ENCODE measurements at regions not wholly inside any gene's neighbourhood (a gene's known extent, or its start where the extent isn't known, plus 50 kb on each side); places are given as distances from the start of the nearest gene placed in this dataset.

- TF ChIP-seq, protein P1, sequence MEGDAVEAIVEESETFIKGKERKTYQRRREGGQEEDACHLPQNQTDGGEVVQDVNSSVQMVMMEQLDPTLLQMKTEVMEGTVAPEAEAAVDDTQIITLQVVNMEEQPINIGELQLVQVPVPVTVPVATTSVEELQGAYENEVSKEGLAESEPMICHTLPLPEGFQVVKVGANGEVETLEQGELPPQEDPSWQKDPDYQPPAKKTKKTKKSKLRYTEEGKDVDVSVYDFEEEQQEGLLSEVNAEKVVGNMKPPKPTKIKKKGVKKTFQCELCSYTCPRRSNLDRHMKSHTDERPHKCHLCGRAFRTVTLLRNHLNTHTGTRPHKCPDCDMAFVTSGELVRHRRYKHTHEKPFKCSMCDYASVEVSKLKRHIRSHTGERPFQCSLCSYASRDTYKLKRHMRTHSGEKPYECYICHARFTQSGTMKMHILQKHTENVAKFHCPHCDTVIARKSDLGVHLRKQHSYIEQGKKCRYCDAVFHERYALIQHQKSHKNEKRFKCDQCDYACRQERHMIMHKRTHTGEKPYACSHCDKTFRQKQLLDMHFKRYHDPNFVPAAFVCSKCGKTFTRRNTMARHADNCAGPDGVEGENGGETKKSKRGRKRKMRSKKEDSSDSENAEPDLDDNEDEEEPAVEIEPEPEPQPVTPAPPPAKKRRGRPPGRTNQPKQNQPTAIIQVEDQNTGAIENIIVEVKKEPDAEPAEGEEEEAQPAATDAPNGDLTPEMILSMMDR (IDR thresholded peaks at IDR 0.05): no peak
- TF ChIP-seq POLR2A (IDR thresholded peaks at IDR 0.05): no peak
Measured at GRCh38 chr1:193916452-193916851, 730.0 kb upstream of the B3GALT2 start.

All from heart left ventricle (tissue), 13 donors.